SIG-M5 (cell line): ENCODE measurements at regions not wholly inside any gene's neighbourhood (a gene's known extent, or its start where the extent isn't known, plus 50 kb on each side); places are given as distances from the start of the nearest gene placed in this dataset.
"Not testable (repeated sequence)": the region's sequence is repeated elsewhere in the genome, so short reads cannot be mapped to it uniquely, and the experiment has no call there.

Experiments
- DNase-seq: peaks from one replicate; lab custom pipeline; 2025; lab: John Stamatoyannopoulos, UW

DNA sequence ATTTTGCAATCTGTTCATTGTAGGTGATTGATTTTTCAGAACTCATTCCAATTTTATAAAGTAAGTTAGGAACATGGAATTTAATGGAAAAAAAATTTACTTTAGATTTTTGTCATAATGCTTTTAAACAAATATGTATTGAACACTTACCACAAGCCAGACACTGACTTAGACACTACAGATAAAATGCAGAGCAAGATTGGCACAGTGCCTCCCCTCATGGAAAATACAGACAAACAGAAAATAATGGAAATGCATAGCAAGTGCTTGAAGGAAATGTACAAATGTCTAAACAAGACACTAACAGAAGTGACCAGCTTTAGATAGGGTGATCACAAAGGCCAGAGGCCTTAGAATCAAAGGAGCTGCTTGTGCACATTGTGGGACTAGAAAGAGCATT is 260.5 kb upstream of the ADGRL2 start:
- DNase-seq, result no peak

- no peak for DNase-seq
These were observed 271.7 kb upstream of the ADGRL2 start for GRCh38 chr1:81529014-81529413.

DNA sequence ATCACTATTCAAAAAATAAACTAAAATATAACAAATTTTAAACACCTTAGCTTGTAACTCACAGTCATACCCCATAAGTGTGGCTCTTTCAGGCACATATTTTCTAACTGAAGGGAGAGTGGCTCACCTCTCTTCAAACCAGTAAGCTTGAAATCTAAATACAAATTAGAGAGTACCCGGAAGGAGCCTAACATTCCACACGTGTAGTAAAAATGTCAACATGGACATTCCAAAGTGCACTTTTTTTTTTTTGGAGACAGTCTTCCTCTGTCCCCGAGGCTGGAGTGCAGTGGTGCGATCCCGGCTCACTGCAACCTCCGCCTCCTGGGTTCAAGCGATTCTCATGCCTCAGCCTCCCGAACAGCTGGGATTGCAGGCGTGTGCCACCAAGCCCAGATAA is 275.6 kb upstream of the ADGRL2 start:
- no peak for DNase-seq

GRCh38 chr1:81519987-81520386 is 280.7 kb upstream of the ADGRL2 start:
- DNase-seq, result no peak

DNA sequence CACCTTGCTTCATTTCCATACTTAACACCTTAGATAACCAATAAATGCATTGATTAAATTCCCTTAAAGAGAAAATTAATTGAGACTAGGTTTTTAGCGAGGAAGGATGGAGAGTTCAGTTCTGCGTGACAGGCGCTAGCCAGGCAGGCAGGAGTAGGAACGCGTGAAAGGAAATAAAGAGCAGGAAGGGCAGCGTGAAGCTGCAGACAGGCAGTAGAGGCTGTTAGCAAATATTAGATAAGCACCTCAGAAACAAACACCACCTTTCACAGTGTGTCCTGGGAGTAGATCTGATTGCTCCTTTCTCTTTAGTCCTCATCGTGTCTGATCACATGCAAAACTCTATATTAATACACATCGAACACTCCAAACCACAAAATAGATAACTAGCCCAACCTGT is 282.7 kb upstream of the ADGRL2 start:
- DNase-seq, result no peak

DNA sequence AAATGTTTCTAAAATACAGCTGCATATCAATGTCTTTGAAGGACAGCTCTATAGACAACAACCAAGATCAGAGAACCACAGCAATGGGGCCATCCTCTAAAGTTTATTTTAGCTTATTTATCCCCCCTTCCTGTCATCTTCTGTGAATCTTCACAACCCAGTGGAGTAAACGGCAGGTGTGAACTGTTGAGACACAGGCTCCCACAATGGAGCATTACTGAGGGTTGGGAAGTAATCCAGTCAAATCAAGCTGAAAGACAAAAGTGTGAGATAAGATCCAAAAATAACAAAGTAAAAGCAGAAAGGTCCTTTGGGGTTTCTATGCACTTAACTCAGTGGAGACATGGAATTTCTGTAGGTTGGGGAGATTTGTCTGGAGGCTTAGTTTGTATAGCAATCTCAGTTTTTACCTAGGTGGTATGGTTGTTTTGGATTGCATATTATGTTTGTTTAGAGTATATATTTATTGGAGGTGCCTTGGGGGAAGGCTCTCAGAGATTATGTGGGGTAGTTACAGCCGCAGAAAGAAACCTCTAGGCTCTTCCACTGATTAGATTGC is 286.9 kb upstream of the ADGRL2 start:
- no peak for DNase-seq

DNA sequence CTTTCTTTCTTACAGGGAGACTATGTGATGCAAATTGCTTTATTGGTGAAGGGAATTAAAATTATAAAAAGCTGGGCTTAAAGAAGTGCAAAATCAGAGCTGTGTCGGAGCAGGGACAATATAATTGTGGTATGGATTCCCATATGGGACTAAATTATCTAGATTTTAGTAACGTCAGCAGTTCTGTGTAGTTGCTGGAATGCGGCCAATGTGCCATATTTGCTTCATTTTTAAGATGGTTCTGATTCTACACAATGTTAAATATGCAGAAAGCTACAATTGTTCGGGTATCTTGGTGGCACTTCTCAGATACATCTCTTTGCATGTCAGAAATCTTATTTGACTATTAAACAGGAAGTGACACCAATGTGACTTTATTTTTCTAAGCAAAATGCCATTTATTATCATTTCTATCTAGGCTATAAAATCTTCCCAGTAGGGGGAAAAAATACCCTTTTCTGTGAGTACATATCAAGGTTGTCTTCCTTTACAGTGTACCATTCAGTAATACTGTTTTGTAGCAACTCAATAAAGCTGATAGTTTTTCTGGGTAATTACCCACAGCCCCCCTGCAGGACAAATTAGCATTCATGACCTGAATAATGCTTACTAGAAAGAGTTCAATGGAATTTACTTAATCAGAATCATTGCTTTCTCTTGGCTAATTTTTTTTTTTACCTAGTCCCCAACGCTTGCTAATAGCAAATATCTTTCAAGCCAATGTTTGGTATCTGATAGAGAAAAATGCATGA is 288.3 kb upstream of the ADGRL2 start:
- DNase-seq, result no peak

- DNase-seq, result no peak
These were observed 289.5 kb upstream of the ADGRL2 start for GRCh38 chr1:81511281-81511680.

- DNase-seq, result no peak
These were observed 290.0 kb upstream of the ADGRL2 start for GRCh38 chr1:81510701-81511100.

DNA sequence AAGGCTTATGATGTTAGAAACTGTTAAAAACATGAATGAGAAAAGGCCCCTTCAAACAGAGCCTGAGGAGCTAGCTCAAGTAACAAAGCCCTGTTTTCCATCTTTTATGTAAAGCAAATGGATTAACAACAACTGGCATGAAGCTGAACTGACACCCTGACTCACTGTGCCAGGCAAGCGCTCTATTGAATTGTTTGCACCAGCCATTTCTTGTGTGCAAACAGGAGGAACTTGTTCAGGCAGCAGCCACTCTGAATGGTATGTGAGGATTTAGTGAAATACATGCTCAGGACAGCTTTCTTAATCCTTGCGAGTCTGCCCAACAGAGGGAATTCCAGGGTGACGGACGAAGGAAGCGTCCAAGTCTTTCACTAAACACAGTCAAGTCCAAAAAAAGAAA is 291.1 kb upstream of the ADGRL2 start:
- no peak for DNase-seq

DNA sequence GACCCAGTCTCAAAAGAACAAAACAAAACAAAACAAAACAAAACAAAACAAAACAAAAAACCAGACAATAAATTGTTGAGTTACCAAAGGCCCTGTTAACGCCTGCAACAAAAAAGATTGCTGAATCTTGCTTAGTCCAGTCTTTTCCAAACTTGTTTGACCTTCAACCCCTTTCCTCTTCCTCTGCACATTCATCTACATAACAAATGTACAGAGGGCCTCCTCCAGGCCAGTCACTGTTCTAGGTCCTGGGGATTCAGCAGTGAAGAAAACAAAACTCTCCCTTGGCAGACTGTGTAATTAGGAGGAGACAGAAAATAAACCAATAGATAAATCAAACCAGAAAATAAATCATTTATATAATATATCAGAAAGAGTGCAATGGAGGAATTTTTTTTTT is 294.0 kb upstream of the ADGRL2 start:
- DNase-seq, result no peak

- no peak for DNase-seq
These were observed 294.9 kb upstream of the ADGRL2 start for GRCh38 chr1:81505831-81506230.

GRCh38 chr1:81504820-81505219 is 295.9 kb upstream of the ADGRL2 start:
- not testable (repeated sequence) for DNase-seq

GRCh38 chr1:81502705-81503104 is 298.0 kb upstream of the ADGRL2 start:
- DNase-seq, result not testable (repeated sequence)

GRCh38 chr1:81501485-81501884 is 299.2 kb upstream of the ADGRL2 start:
- not testable (repeated sequence) for DNase-seq

DNA sequence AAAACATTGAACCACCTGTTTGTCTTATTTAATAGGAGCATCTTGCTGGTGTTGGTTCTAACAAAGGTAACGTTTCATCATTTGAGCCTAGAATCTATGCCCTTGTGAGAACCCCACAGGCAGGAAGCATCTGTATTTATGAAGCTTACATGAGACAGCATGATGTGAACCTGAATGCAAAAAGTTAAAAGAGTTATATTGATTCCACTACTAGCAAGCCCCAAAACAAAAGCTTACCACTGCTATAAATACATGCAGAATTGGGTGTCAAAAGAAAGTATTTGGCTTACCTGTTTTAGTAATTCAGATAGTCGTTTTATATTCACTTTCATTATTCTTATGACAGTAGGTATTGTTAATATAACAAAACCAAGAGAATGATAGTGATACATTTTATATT is 301.2 kb upstream of the ADGRL2 start:
- no peak for DNase-seq

GRCh38 chr1:81498471-81499462 is 302.0 kb upstream of the ADGRL2 start:
- no peak for DNase-seq

DNA sequence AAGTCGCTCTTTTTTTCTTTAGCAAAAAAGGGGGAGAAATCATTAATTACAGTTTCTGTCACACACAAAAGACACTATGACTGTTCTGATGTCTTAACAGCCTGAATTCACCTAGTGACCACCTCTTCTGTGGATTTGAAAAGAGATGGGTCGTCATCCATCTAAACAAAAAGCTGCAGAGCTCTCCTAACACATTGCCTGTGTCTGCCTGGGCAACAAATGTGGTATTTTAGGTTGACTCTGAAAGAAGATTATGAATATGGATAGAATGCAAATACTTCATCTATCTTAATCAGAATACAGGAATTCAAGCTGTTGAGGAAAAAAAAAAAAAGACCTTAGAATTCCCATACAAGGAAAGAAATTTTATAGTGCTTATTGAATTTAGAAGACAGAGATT is 304.4 kb upstream of the ADGRL2 start:
- no peak for DNase-seq

GRCh38 chr1:81493102-81493869 is 307.4 kb upstream of the ADGRL2 start:
- no peak for DNase-seq

DNA sequence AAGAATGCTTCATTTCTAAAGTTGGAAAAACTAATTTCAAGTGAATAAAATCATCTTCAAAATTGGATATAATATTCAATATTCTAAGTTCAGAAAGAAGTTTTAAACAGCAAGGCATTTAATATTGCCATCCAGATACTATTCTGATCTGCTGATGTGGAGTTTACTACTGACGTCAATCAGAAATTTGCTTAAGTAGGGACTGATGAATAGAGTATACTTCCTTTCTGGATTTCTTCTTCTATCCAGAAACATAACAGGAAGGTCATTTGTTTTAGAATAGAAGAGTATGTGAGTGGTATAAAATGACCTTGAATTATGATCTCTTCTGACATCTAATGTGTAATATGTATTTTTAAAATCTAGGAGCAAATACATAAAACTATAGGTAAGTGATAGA is 308.1 kb upstream of the ADGRL2 start:
- no peak for DNase-seq

GRCh38 chr1:81490614-81491013 is 310.1 kb upstream of the ADGRL2 start:
- no peak for DNase-seq

DNA sequence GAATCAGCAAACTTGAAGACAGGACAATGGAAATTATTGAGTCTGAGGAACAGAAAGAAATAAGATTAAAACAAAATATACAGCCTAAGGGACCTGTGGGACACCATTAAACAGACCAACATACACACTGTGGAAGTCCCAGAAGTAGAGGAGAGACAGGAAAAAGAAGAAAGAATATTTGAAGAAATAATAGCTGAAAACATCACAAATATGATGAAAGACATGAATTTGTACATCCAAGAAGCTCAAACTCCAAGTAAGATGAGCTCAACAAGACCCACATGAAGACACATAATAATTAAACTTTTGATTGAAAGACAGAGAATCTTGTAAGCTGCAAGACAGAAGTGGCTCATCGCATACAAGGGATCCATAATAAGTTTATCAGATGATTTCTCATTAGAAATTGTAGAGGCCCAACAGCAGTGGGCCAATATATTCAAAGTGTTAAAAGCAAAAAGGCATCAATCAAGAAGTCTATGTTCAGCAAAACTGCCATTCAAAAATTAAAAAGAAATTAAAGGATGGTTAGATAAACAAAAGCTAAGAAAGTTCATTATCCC is 311.3 kb upstream of the ADGRL2 start:
- no peak for DNase-seq
